Parathyroid adenoma (tissue), 2 donors: ENCODE measurements at regions not wholly inside any gene's neighbourhood (a gene's known extent, or its start where the extent isn't known, plus 50 kb on each side); places are given as distances from the start of the nearest gene placed in this dataset.

ENCODE experiments used
- H2AFZ ChIP-seq: fragments of 300-600 bp; sonication (generic); one replicate; pipeline ENCODE4 v1.7.0; 2017; ENCODE audit warnings: antibody characterized with exemption, mild to moderate bottlenecking
- H3K27ac ChIP-seq: fragments of 300-600 bp; sonication (generic); one replicate; pipeline ENCODE4 v1.7.0; 2017
- H3K27me3 ChIP-seq: fragments of 300-600 bp; sonication (generic); one replicate; pipeline ENCODE4 v1.7.0; 2017; ENCODE audit warnings: low read length; ENCODE audit not compliant: control insufficient read depth, insufficient read depth
- H3K36me3 ChIP-seq: fragments of 300-600 bp; sonication (generic); one replicate; pipeline ENCODE4 v1.7.0; 2017; ENCODE audit warnings: low read length; ENCODE audit not compliant: control insufficient read depth, insufficient read depth
- H3K4me1 ChIP-seq: fragments of 300-600 bp; sonication (generic); one replicate; pipeline ENCODE4 v1.7.0; 2017; ENCODE audit warnings: control low read depth
- H3K4me2 ChIP-seq: fragments of 300-600 bp; sonication (generic); one replicate; pipeline ENCODE4 v1.7.0; 2017; ENCODE audit warnings: low read length
- H3K4me3 ChIP-seq: fragments of 300-600 bp; sonication (generic); one replicate; pipeline ENCODE4 v1.7.0; 2017; ENCODE audit warnings: low read depth, low read length
- H3K79me2 ChIP-seq: fragments of 300-600 bp; sonication (generic); one replicate; pipeline ENCODE4 v1.7.0; 2017; ENCODE audit warnings: control low read depth
- H3K9ac ChIP-seq: fragments of 300-600 bp; sonication (generic); one replicate; pipeline ENCODE4 v1.7.0; 2017; ENCODE audit warnings: mild to moderate bottlenecking
- H3K9me3 ChIP-seq: fragments of 300-600 bp; sonication (generic); one replicate; pipeline ENCODE4 v1.7.0; 2017; ENCODE audit warnings: low read length; ENCODE audit not compliant: control insufficient read depth
- CTCF ChIP-seq: fragments of 300-600 bp; sonication (generic); IDR thresholded peaks from one replicate; pipeline ENCODE4 v1.7.0; 2017; ENCODE audit warnings: antibody characterized with exemption, mild to moderate bottlenecking
- donor health status: primary hyperparathyroidism.

- no peaks in the 10 kb centered on the region for H3K36me3 ChIP-seq
- no peaks in the 10 kb centered on the region for H3K9me3 ChIP-seq
- H3K27me3 ChIP-seq, result no peaks in the 10 kb centered on the region
- no peak overlapping the region for H3K27ac ChIP-seq
- no peaks in the 10 kb centered on the region for H3K79me2 ChIP-seq
- H2AFZ ChIP-seq, result no peak overlapping the region
- H3K4me1 ChIP-seq, result no peaks in the 10 kb centered on the region
- H3K4me3 ChIP-seq, result no peak overlapping the region
- H3K4me2 ChIP-seq, result no peak overlapping the region
- H3K9ac ChIP-seq, result no peak overlapping the region
- TF ChIP-seq CTCF, result no peak
Observed at GRCh38 chr13:103537616-103538015, 471.4 kb upstream of the SLC10A2 start.

- TF ChIP-seq CTCF, result no peak
- no peaks in the 10 kb centered on the region for H3K79me2 ChIP-seq
- no peaks in the 10 kb centered on the region for H3K36me3 ChIP-seq
- no peak overlapping the region for H3K4me2 ChIP-seq
- H3K9me3 ChIP-seq, result no peaks in the 10 kb centered on the region
- H3K27me3 ChIP-seq, result no peaks in the 10 kb centered on the region
- no peaks in the 10 kb centered on the region for H3K4me1 ChIP-seq
- no peak overlapping the region for H3K27ac ChIP-seq
- H3K9ac ChIP-seq, result no peak overlapping the region
- H2AFZ ChIP-seq, result no peak overlapping the region
- H3K4me3 ChIP-seq, result no peak overlapping the region
Observed at GRCh38 chr13:103531278-103531677, 465.1 kb upstream of the SLC10A2 start.

GRCh38 chr13:103528437-103528836 is 462.2 kb upstream of the SLC10A2 start:
- Histone ChIP-seq H3K4me2 (no peak overlapping the region), H3K27ac (no peak overlapping the region), H3K36me3 (no peaks in the 10 kb centered on the region), H3K9me3 (no peaks in the 10 kb centered on the region), H3K79me2 (no peaks in the 10 kb centered on the region), H2AFZ (no peak overlapping the region), H3K27me3 (no peaks in the 10 kb centered on the region), H3K4me1 (no peaks in the 10 kb centered on the region), H3K9ac (no peak overlapping the region), H3K4me3 (no peak overlapping the region)
- TF ChIP-seq CTCF, result no peak

GRCh38 chr13:103525530-103525929 is 459.3 kb upstream of the SLC10A2 start:
- no peak overlapping the region for H3K27ac ChIP-seq
- H3K36me3 ChIP-seq, result no peaks in the 10 kb centered on the region
- TF ChIP-seq CTCF, result no peak
- H2AFZ ChIP-seq, result no peak overlapping the region
- no peaks in the 10 kb centered on the region for H3K9me3 ChIP-seq
- H3K79me2 ChIP-seq, result no peaks in the 10 kb centered on the region
- no peak overlapping the region for H3K4me3 ChIP-seq
- H3K9ac ChIP-seq, result no peak overlapping the region
- H3K4me2 ChIP-seq, result no peak overlapping the region
- no peaks in the 10 kb centered on the region for H3K4me1 ChIP-seq
- H3K27me3 ChIP-seq, result no peaks in the 10 kb centered on the region

- no peaks in the 10 kb centered on the region for H3K36me3 ChIP-seq
- no peak overlapping the region for H3K27ac ChIP-seq
- H3K4me2 ChIP-seq, result no peak overlapping the region
- H3K9me3 ChIP-seq, result no peaks in the 10 kb centered on the region
- no peaks in the 10 kb centered on the region for H3K4me1 ChIP-seq
- no peaks in the 10 kb centered on the region for H3K27me3 ChIP-seq
- H2AFZ ChIP-seq, result no peak overlapping the region
- no peak overlapping the region for H3K9ac ChIP-seq
- H3K79me2 ChIP-seq, result no peaks in the 10 kb centered on the region
- no peak for TF ChIP-seq CTCF
- no peak overlapping the region for H3K4me3 ChIP-seq
Observed at GRCh38 chr13:103523858-103524257, 457.6 kb upstream of the SLC10A2 start.
